ENCODE measurements at regions not wholly inside any gene's neighbourhood (a gene's known extent, or its start where the extent isn't known, plus 50 kb on each side); places are given as distances from the start of the nearest gene placed in this dataset.

- H3K4me3 ChIP-seq (ENCODE audit: low read length), result no peak overlapping the region
- H3K27me3 ChIP-seq (ENCODE audit: control insufficient read depth, low read length), result no peaks in the 10 kb centered on the region
- TF ChIP-seq CTCF (IDR thresholded peaks at IDR 0.05; ENCODE audit: low read depth, low read length, poor library complexity, severe bottlenecking) (no peak), EZH2phosphoT487 (IDR thresholded peaks at IDR 0.05; ENCODE audit: borderline replicate concordance, low read length) (no peak)
- H3K4me2 ChIP-seq (ENCODE audit: low read length), result no peak overlapping the region
- H3K79me2 ChIP-seq (ENCODE audit: control insufficient read depth, low read length), result no peaks in the 10 kb centered on the region
- no peaks in the 10 kb centered on the region for H4K20me1 ChIP-seq (ENCODE audit: control insufficient read depth, insufficient read depth, low read depth, low read length)
- H3K36me3 ChIP-seq (ENCODE audit: control insufficient read depth, low read length), result no peaks in the 10 kb centered on the region
- no peaks in the 10 kb centered on the region for H3K9me3 ChIP-seq (ENCODE audit: control insufficient read depth, insufficient read depth, low read length)
- H3K27ac ChIP-seq (ENCODE audit: low read depth, low read length), result no peak overlapping the region
- no peaks in the 10 kb centered on the region for H3K4me1 ChIP-seq (ENCODE audit: control insufficient read depth, low read length)
- no peaks in the 10 kb centered on the region for H3K9me2 ChIP-seq (replicated peaks; ENCODE audit: control insufficient read depth, low read length)
- H3F3A ChIP-seq (ENCODE audit: control insufficient read depth, insufficient read depth), result no peaks in the 10 kb centered on the region
Measured at GRCh38 chr13:31477961-31478360, 261.4 kb upstream of the RXFP2 start.

GRCh38 chr13:31485183-31485582 lies 254.1 kb upstream of the RXFP2 start:
- Histone ChIP-seq H3K27ac (ENCODE audit: low read depth, low read length) (no peak overlapping the region), H3K27me3 (ENCODE audit: control insufficient read depth, low read length) (no peaks in the 10 kb centered on the region), H3K9me3 (ENCODE audit: control insufficient read depth, insufficient read depth, low read length) (no peaks in the 10 kb centered on the region), H3K36me3 (ENCODE audit: control insufficient read depth, low read length) (no peaks in the 10 kb centered on the region), H4K20me1 (ENCODE audit: control insufficient read depth, insufficient read depth, low read depth, low read length) (no peaks in the 10 kb centered on the region), H3K79me2 (ENCODE audit: control insufficient read depth, low read length) (no peaks in the 10 kb centered on the region), H3K9me2 (replicated peaks; ENCODE audit: control insufficient read depth, low read length) (no peaks in the 10 kb centered on the region), H3K4me2 (ENCODE audit: low read length) (no peak overlapping the region), H3K4me1 (ENCODE audit: control insufficient read depth, low read length) (no peaks in the 10 kb centered on the region), H3K4me3 (ENCODE audit: low read length) (no peak overlapping the region), H3F3A (ENCODE audit: control insufficient read depth, insufficient read depth) (no peaks in the 10 kb centered on the region)
- TF ChIP-seq CTCF (IDR thresholded peaks at IDR 0.05; ENCODE audit: low read depth, low read length, poor library complexity, severe bottlenecking) (no peak), EZH2phosphoT487 (IDR thresholded peaks at IDR 0.05; ENCODE audit: borderline replicate concordance, low read length) (no peak)

- Histone ChIP-seq H3K4me3 (ENCODE audit: low read length) (no peak overlapping the region), H3K27me3 (ENCODE audit: control insufficient read depth, low read length) (no peaks in the 10 kb centered on the region), H3K79me2 (ENCODE audit: control insufficient read depth, low read length) (no peaks in the 10 kb centered on the region), H3K27ac (ENCODE audit: low read depth, low read length) (no peak overlapping the region), H3K4me2 (ENCODE audit: low read length) (no peak overlapping the region), H3K9me3 (ENCODE audit: control insufficient read depth, insufficient read depth, low read length) (no peaks in the 10 kb centered on the region), H3K4me1 (ENCODE audit: control insufficient read depth, low read length) (no peaks in the 10 kb centered on the region), H3F3A (ENCODE audit: control insufficient read depth, insufficient read depth) (no peaks in the 10 kb centered on the region), H3K36me3 (ENCODE audit: control insufficient read depth, low read length) (no peaks in the 10 kb centered on the region), H3K9me2 (replicated peaks; ENCODE audit: control insufficient read depth, low read length) (no peaks in the 10 kb centered on the region), H4K20me1 (ENCODE audit: control insufficient read depth, insufficient read depth, low read depth, low read length) (no peaks in the 10 kb centered on the region)
- TF ChIP-seq EZH2phosphoT487 (IDR thresholded peaks at IDR 0.05; ENCODE audit: borderline replicate concordance, low read length) (no peak), CTCF (IDR thresholded peaks at IDR 0.05; ENCODE audit: low read depth, low read length, poor library complexity, severe bottlenecking) (no peak)
Measured at GRCh38 chr13:31485651-31486051, 253.7 kb upstream of the RXFP2 start.

- Histone ChIP-seq H3K79me2 (ENCODE audit: control insufficient read depth, low read length) (no peaks in the 10 kb centered on the region), H4K20me1 (ENCODE audit: control insufficient read depth, insufficient read depth, low read depth, low read length) (no peaks in the 10 kb centered on the region), H3K9me2 (replicated peaks; ENCODE audit: control insufficient read depth, low read length) (no peaks in the 10 kb centered on the region), H3K9me3 (ENCODE audit: control insufficient read depth, insufficient read depth, low read length) (peaks cover 4% of the 10 kb centered on the region; the same call in 1 of the 2 replicates), H3K27ac (ENCODE audit: low read depth, low read length) (no peak overlapping the region), H3K4me3 (ENCODE audit: low read length) (no peak overlapping the region), H3K4me1 (ENCODE audit: control insufficient read depth, low read length) (no peaks in the 10 kb centered on the region), H3K4me2 (ENCODE audit: low read length) (no peak overlapping the region), H3K36me3 (ENCODE audit: control insufficient read depth, low read length) (no peaks in the 10 kb centered on the region), H3F3A (ENCODE audit: control insufficient read depth, insufficient read depth) (no peaks in the 10 kb centered on the region), H3K27me3 (ENCODE audit: control insufficient read depth, low read length) (no peaks in the 10 kb centered on the region)
- TF ChIP-seq EZH2phosphoT487 (IDR thresholded peaks at IDR 0.05; ENCODE audit: borderline replicate concordance, low read length) (no peak), CTCF (IDR thresholded peaks at IDR 0.05; ENCODE audit: low read depth, low read length, poor library complexity, severe bottlenecking) (no peak)
Measured at GRCh38 chr13:31495336-31495735, 244.0 kb upstream of the RXFP2 start.
